Hepatocyte (in vitro differentiated cells): ENCODE measurements at regions not wholly inside any gene's neighbourhood (a gene's known extent, or its start where the extent isn't known, plus 50 kb on each side); places are given as distances from the start of the nearest gene placed in this dataset.

Experiments
- DNase-seq: peaks from one replicate; pipeline ENCODE4 v3.0.0-alpha.2; 2016; ENCODE audit warnings: low spot score
- H2AFZ ChIP-seq: fragments of 200-600 bp; sonication (generic); 2 replicates; pipeline ENCODE4 v1.6.0; 2016; ENCODE audit warnings: antibody characterized with exemption, mild to moderate bottlenecking
- H3K27ac ChIP-seq: fragments of 200-600 bp; sonication (generic); 2 replicates; pipeline ENCODE4 v1.5.1; 2016; ENCODE audit warnings: mild to moderate bottlenecking
- H3K27me3 ChIP-seq: fragments of 200-600 bp; sonication (generic); 2 replicates; pipeline ENCODE4 v1.6.1; 2016
- H3K36me3 ChIP-seq: fragments of 200-600 bp; sonication (generic); replicated peaks from 2 replicates; pipeline ENCODE4 v1.5.1; 2016; ENCODE audit warnings: low read depth; ENCODE audit not compliant: insufficient read depth
- H3K4me1 ChIP-seq: fragments of 200-600 bp; sonication (generic); 2 replicates; pipeline ENCODE4 v1.5.1; 2016; ENCODE audit warnings: mild to moderate bottlenecking, moderate library complexity; ENCODE audit not compliant: insufficient read depth
- H3K4me2 ChIP-seq: fragments of 200-600 bp; sonication (generic); 2 replicates; pipeline ENCODE4 v1.6.0; 2016
- H3K4me3 ChIP-seq: fragments of 200-600 bp; sonication (generic); 2 replicates; pipeline ENCODE4 v1.5.1; 2016; ENCODE audit warnings: mild to moderate bottlenecking
- H3K79me2 ChIP-seq: fragments of 200-600 bp; sonication (generic); 2 replicates; pipeline ENCODE4 v1.6.0; 2017; ENCODE audit warnings: mild to moderate bottlenecking
- H3K9me2 ChIP-seq: fragments of 200-600 bp; sonication (generic); replicated peaks from 2 replicates; pipeline ENCODE4 v1.6.0; 2017; ENCODE audit warnings: mild to moderate bottlenecking; ENCODE audit not compliant: insufficient read depth
- H3K9me3 ChIP-seq: fragments of 200-600 bp; sonication (generic); 2 replicates; pipeline ENCODE4 v1.5.1; 2016; ENCODE audit warnings: low read depth, mild to moderate bottlenecking
- H4K20me1 ChIP-seq: fragments of 200-600 bp; sonication (generic); 2 replicates; pipeline ENCODE4 v1.6.0; 2016; ENCODE audit warnings: mild to moderate bottlenecking; ENCODE audit not compliant: insufficient read depth, poor library complexity, severe bottlenecking
- EZH2 ChIP-seq: fragments of 200-600 bp; sonication (generic); IDR thresholded peaks from 2 replicates; pipeline ENCODE4 v1.6.1; 2016; ENCODE audit warnings: antibody characterized with exemption, mild to moderate bottlenecking, borderline replicate concordance
- EZH2phosphoT487 ChIP-seq: fragments of 200-600 bp; sonication (generic); IDR thresholded peaks from one replicate; pipeline ENCODE4 v1.6.1; 2018; ENCODE audit warnings: antibody characterized with exemption, mild to moderate bottlenecking, low read depth, moderate library complexity; ENCODE audit not compliant: unreplicated experiment, severe bottlenecking
- WGBS: methylation state at CpG from one replicate; pipeline ENCODE4 v1.1.6; 2016; ENCODE audit warnings: low lambda C conversion rate; ENCODE audit errors: missing lambda C conversion rate; 5-methylcytosine and 5-hydroxymethylcytosine counted together
- TF ChIP-seq, protein P1 (sequence below): fragments of 200-600 bp; sonication (generic); IDR thresholded peaks from 2 replicates; pipeline ENCODE4 v1.5.1; 2016; ENCODE audit warnings: antibody characterized with exemption, mild to moderate bottlenecking; ENCODE audit not compliant: poor library complexity

GRCh38 chr1:170277985-170278384 is 132.2 kb downstream of the NTMT2 start:
- no peak overlapping the region for H2AFZ ChIP-seq
- H3K4me3 ChIP-seq = no peak overlapping the region
- no peaks in the 10 kb centered on the region for H3K9me3 ChIP-seq
- H3K27me3 ChIP-seq = no peaks in the 10 kb centered on the region
- H3K4me1 ChIP-seq = no peaks in the 10 kb centered on the region
- no peak for TF ChIP-seq EZH2phosphoT487
- TF ChIP-seq, protein P1, sequence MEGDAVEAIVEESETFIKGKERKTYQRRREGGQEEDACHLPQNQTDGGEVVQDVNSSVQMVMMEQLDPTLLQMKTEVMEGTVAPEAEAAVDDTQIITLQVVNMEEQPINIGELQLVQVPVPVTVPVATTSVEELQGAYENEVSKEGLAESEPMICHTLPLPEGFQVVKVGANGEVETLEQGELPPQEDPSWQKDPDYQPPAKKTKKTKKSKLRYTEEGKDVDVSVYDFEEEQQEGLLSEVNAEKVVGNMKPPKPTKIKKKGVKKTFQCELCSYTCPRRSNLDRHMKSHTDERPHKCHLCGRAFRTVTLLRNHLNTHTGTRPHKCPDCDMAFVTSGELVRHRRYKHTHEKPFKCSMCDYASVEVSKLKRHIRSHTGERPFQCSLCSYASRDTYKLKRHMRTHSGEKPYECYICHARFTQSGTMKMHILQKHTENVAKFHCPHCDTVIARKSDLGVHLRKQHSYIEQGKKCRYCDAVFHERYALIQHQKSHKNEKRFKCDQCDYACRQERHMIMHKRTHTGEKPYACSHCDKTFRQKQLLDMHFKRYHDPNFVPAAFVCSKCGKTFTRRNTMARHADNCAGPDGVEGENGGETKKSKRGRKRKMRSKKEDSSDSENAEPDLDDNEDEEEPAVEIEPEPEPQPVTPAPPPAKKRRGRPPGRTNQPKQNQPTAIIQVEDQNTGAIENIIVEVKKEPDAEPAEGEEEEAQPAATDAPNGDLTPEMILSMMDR = no peak
- TF ChIP-seq EZH2 = no peak
- no peak for DNase-seq
- no peak overlapping the region for H3K27ac ChIP-seq
- no peaks in the 10 kb centered on the region for H3K79me2 ChIP-seq
- H4K20me1 ChIP-seq = no peaks in the 10 kb centered on the region
- H3K36me3 ChIP-seq = no peaks in the 10 kb centered on the region
- no peaks in the 10 kb centered on the region for H3K9me2 ChIP-seq
- WGBS = 80% methylated on average over 2 of the region's 2 CpGs
- H3K4me2 ChIP-seq = no peak overlapping the region

GRCh38 chr1:170284016-170284415 is 138.3 kb downstream of the NTMT2 start:
- peak overlapping the region; percentile 52 for H3K27ac ChIP-seq
- DNase-seq = no peak
- TF ChIP-seq EZH2phosphoT487 (no peak), EZH2 (no peak)
- TF ChIP-seq, protein P1 = no peak
- no peaks in the 10 kb centered on the region for H4K20me1 ChIP-seq
- no peaks in the 10 kb centered on the region for H3K79me2 ChIP-seq
- no peak overlapping the region for H2AFZ ChIP-seq
- no peaks in the 10 kb centered on the region for H3K36me3 ChIP-seq
- no peak overlapping the region for H3K4me3 ChIP-seq
- H3K4me2 ChIP-seq = peak overlapping the region; percentile 34
- no peaks in the 10 kb centered on the region for H3K4me1 ChIP-seq
- H3K27me3 ChIP-seq = no peaks in the 10 kb centered on the region
- no peaks in the 10 kb centered on the region for H3K9me3 ChIP-seq
- H3K9me2 ChIP-seq = no peaks in the 10 kb centered on the region
- 67% methylated on average over 3 of the region's 3 CpGs for WGBS

- Histone ChIP-seq H3K27me3 (no peaks in the 10 kb centered on the region), H4K20me1 (no peaks in the 10 kb centered on the region), H3K9me2 (no peaks in the 10 kb centered on the region), H3K9me3 (no peaks in the 10 kb centered on the region), H3K79me2 (no peaks in the 10 kb centered on the region), H3K4me3 (no peak overlapping the region), H3K4me1 (no peaks in the 10 kb centered on the region), H3K27ac (peak overlapping the region; percentile 52), H2AFZ (no peak overlapping the region), H3K36me3 (no peaks in the 10 kb centered on the region), H3K4me2 (peak overlapping the region; percentile 34)
- DNase-seq = no peak
- WGBS = 51% methylated on average over 7 of the region's 7 CpGs
- TF ChIP-seq, protein P1 = no peak
- TF ChIP-seq EZH2 (no peak), EZH2phosphoT487 (no peak)
These were observed 138.8 kb downstream of the NTMT2 start for GRCh38 chr1:170284512-170284911.

- no peak overlapping the region for H3K27ac ChIP-seq
- no peaks in the 10 kb centered on the region for H3K9me3 ChIP-seq
- no peaks in the 10 kb centered on the region for H3K36me3 ChIP-seq
- no peaks in the 10 kb centered on the region for H3K9me2 ChIP-seq
- H3K27me3 ChIP-seq = no peaks in the 10 kb centered on the region
- 58% methylated on average over 5 of the region's 5 CpGs for WGBS
- H3K4me2 ChIP-seq = peak overlapping the region; percentile 34
- no peak overlapping the region for H2AFZ ChIP-seq
- no peak overlapping the region for H3K4me3 ChIP-seq
- peak; percentile 32 for DNase-seq
- H3K79me2 ChIP-seq = no peaks in the 10 kb centered on the region
- TF ChIP-seq EZH2 = no peak
- H4K20me1 ChIP-seq = no peaks in the 10 kb centered on the region
- no peaks in the 10 kb centered on the region for H3K4me1 ChIP-seq
These were observed 139.2 kb downstream of the NTMT2 start for GRCh38 chr1:170284951-170285350.
